Thyroid gland (tissue), 4 donors: ENCODE measurements at regions not wholly inside any gene's neighbourhood (a gene's known extent, or its start where the extent isn't known, plus 50 kb on each side); places are given as distances from the start of the nearest gene placed in this dataset.

ENCODE experiments used
- POLR2A ChIP-seq, 2 donors: fragments of 450-650 bp; IDR thresholded peaks; one replicate each; pipeline ENCODE4 v1.6.1; 2017; ENCODE audit warnings: antibody characterized with exemption in 2 of 2, mild to moderate bottlenecking in 2 of 2, moderate library complexity in 1 of 2
- TF ChIP-seq, protein P1 (sequence below), 6 experiments: fragments of 200-600 bp in 3 of 6; fragments of 450-650 bp in 3 of 6; sonication (generic) in 3 of 6; IDR thresholded peaks; one replicate each; pipeline ENCODE4 v1.5.1; 2016 to 2019; ENCODE audit warnings: antibody characterized with exemption in 6 of 6, mild to moderate bottlenecking in 2 of 6, inconsistent platforms in 1 of 6, moderate library complexity in 1 of 6

DNA sequence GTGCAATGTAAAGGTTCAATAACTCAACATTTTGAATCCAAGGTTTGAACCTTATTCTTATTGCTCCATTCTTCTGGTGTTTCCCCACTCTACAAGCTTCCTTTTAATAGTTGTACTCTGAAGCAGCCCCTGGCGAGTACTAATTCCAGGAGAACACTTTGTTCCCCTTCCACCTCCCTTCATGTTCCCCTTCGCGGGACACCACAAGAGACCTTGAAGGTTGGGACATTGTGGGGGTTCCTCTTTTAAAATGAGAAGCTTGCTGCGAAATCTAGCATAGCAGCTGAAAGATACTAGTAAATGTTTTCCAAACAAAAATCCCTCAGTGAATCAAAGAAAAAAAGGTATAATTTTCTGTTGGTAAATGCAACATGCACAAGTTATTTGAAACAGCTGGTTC is 626.3 kb upstream of the LRRC4C start:
- TF ChIP-seq, protein P1, sequence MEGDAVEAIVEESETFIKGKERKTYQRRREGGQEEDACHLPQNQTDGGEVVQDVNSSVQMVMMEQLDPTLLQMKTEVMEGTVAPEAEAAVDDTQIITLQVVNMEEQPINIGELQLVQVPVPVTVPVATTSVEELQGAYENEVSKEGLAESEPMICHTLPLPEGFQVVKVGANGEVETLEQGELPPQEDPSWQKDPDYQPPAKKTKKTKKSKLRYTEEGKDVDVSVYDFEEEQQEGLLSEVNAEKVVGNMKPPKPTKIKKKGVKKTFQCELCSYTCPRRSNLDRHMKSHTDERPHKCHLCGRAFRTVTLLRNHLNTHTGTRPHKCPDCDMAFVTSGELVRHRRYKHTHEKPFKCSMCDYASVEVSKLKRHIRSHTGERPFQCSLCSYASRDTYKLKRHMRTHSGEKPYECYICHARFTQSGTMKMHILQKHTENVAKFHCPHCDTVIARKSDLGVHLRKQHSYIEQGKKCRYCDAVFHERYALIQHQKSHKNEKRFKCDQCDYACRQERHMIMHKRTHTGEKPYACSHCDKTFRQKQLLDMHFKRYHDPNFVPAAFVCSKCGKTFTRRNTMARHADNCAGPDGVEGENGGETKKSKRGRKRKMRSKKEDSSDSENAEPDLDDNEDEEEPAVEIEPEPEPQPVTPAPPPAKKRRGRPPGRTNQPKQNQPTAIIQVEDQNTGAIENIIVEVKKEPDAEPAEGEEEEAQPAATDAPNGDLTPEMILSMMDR (IDR thresholded peaks at IDR 0.05), result no peak
- no peak for TF ChIP-seq POLR2A (IDR thresholded peaks at IDR 0.05)
